NOMO-1 treated with dmso at 0.1 percent for 144 hours (cell line): ENCODE measurements at regions not wholly inside any gene's neighbourhood (a gene's known extent, or its start where the extent isn't known, plus 50 kb on each side); places are given as distances from the start of the nearest gene placed in this dataset.

Source experiments
- DNase-seq: peaks from one replicate; lab custom pipeline; 2025; ENCODE audit not compliant: unreplicated experiment; lab: John Stamatoyannopoulos, UW

DNA sequence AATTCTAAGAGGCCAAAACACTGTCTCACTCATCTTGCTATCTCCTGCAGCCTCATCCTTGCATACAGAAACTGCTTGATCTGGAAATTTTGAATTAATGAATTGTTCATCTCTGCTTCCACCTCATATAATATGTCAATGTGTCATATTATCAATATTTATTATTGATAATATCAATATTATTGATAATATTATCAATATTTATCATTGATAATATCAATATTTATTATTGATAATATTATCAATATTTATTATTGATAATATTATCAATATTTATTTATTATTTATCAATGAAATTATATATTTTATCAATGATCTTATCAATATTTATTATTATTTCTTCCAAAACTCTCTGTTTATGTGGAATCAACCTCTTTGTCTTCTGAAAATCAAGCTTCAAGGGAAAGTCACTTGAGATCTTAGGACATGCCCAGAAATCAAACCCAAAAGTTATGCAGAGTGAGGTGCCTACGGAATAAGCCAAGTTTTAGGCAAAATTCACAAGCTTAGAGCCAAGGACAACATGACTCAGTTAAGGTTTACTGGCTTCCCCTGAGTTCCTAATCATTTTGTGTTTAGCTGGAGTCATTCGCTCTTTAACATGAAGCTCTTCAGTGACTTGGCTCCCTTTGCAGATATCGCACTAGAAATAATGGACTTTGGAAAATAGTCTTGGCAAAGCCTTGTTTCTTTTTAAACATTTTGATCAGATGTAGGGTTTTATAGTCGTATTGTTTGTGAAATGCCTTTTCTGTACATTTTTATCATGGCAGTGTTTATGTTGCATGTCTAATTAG lies 297.1 kb upstream of the RARB start:
- DNase-seq = no peak

DNA sequence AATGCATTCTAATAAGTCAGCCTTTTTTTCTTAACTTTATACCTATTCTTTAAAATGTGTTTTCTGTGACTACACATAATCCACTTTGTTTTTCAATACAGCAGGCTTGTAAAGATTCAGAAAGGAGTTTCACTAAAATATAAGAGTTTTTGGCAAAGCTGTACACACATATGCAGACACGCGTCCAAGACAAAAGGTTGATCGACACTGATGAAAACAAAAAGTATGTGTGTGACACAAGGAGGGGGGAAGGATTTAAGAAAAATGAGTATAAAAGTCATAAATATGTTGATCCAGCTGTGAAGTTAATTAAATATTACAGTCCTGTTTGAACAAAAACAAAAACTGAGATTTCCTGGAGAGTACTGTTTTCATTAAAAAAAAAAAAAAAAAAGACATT lies 294.5 kb upstream of the RARB start:
- no peak for DNase-seq

- no peak for DNase-seq
Measured at GRCh38 chr3:25137606-25138005, 290.5 kb upstream of the RARB start.

- DNase-seq = no peak
Measured at GRCh38 chr3:25139267-25139666, 288.8 kb upstream of the RARB start.

DNA sequence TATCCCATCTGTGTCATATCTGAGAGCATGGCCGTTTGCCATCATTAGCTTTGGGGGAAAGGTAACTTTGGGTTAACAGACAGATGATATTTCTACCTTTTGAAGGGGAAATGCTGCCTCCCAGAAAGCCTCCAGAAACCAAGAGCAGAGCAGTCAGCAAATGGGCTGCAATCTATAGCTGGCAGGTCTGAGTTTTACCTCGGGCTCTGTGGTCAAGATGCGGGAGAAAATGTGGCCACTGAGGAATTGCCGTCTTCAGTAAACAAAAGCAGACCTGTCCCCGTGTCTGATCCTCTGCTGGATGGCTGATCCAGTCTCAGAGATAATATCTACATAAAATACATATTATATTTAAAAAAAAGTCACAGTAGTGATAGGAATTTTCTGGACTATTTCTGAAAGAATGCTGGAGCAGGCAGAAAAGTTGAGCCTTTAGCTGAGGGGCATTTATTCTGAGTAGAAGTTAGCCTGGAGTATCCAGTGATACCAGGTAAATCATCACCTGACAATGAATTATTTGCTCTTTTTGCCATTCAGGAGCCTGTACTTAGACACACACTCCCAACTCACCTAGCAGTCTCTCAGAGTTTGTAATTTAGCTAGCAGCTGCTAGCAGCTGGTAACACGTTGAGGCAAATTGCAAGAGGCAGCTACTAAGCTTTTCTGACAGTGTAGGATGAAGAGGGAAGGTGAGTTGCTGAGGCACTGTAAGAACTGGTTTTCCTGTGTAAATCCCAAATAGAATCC lies 285.3 kb upstream of the RARB start:
- DNase-seq = no peak

- DNase-seq = no peak
Measured at GRCh38 chr3:25143356-25144025, 284.6 kb upstream of the RARB start.

GRCh38 chr3:25144430-25144829 lies 283.6 kb upstream of the RARB start:
- DNase-seq = no peak

- no peak for DNase-seq
Measured at GRCh38 chr3:25145176-25145575, 282.9 kb upstream of the RARB start.

- no peak for DNase-seq
Measured at GRCh38 chr3:25150199-25150598, 277.9 kb upstream of the RARB start.

DNA sequence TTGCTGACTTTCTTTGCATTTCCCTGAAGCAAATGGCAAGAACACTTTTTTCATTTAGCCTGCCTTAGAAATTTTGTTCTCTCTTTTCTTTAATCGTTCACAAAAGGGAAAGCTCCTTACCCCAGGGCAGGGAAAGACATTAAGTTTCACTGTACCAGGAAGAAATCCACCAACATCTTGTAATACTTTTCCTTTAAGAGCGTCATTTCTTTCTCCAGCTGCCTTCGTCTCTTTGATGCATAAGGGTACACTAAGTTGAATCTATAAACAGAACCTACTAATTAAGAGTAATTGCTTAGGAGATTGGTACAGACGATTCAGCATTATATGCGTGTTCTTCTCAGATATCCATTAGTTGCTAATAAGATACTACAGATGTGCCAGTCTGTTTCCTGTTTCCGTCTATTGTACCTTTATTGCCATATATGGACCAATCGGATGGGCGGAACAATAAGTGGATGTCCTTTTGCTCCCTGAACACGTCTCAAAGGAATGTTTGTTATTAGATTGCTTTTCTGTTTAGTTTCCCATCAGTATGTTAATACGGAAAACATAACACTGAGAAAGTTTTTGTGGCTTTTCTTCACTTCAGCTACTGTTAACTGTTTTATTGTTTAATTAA lies 276.7 kb upstream of the RARB start:
- DNase-seq = no peak

GRCh38 chr3:25151903-25152295 lies 276.2 kb upstream of the RARB start:
- DNase-seq = no peak

DNA sequence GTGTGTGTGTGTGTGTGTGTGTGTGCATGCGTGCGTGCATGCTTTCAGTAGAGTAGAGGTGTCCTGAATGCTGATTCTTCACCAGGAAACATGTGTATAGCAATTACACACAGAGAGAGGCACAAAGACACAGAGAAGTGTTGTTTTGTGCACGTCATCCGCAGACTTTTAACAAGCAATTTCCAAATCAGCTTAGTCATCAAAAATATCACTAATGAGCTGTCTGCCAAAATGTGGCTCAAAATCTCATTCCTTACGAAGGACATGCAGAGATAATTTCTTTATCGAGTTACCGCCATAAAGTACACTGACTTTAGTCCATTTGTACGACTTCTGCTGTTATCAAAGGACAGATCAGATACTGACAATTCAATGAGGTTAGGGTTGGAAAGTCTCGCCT lies 274.9 kb upstream of the RARB start:
- no peak for DNase-seq

DNA sequence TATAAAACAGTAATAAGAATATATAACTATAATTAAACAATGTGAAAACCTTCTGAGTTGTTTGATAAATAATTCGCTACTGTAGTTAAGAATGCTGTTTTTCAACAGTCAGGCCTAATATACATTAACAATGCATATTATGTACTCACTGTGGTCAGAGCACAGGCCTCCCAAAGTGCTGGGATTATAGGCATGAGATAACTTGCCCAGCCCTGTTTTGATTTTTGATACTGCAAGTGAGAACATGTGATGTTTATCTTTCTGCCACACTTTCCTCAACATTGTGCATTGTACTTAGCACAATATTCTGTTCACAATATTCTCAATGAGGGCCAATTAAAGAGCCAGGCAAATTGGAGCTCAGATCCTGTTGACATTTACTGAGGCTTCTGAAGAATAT lies 274.5 kb upstream of the RARB start:
- no peak for DNase-seq

DNA sequence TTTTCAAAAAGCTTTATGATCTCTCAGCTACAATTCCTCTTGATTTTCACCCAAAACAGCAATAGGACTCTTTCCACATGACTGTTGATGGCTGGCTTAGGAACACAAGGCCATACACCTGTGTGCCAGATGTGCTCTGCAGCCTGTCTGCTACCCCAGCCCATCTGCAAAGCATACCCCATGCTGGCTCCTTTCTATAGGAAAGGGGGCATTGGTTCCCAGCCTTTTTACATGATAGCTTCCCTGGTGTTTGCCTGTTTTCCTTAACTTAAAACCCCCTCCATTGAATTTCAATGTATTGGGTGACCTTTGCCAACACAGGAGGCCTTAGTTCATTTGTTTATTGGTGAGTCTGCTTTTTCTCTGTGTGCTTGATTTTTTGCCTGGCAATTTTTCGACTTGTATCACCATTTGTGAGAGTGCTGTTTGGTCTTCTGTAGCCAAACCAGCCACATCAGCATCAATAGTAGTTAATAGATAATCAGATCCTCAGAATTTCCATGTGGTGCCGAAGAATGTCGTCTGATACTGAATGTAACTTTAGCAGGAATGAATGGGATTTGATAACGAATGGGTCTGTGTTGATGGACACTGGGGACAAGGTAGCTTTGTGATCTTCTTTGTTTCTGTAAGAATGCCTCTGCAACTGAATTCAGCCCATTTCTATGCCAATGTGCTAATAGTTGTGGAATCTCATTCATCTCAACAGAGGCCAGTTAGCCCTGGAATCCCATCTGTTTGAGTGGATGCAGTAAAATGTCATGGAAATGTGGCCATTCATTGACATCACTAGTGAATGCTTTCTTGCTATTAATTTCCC lies 272.2 kb upstream of the RARB start:
- no peak for DNase-seq

GRCh38 chr3:25156626-25157025 lies 271.4 kb upstream of the RARB start:
- no peak for DNase-seq

DNA sequence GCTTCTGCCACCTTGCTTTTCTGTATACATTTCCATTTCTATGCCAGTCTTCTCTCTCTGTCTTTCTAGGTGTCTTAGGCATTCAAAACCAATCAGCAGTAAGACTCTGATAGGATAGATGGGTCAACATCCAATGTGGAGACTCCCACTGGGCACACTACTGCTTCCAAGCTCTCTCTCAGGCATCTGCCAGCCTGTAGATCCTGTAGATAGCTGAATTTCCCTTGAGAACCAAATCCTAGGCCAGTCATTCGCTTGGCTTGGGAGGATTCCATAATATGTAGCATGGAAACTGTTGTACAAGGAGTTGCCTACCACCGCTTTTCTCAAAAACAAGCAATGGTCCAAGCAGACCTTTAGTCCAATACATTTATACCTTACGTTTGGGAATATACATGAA lies 262.8 kb upstream of the RARB start:
- no peak for DNase-seq

- DNase-seq = no peak
Measured at GRCh38 chr3:25166016-25166415, 262.0 kb upstream of the RARB start.

DNA sequence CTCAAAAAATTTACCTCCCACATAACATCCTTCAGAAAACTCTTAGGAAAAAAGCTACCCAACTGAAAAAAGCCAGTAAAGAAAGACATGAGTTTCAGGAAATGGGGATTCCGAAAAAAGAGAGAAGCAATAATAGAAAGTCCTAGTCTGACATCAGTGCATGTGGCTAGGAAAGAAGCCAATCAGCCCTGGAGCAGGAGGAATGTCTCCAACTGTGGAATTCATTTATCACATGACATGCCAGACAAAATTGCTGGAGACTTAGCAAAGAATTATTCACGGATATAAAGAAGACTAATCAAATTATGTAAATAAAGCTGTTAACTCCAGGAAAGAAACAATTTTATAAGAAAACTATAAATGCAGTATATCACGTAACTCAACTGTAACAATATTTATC lies 258.9 kb upstream of the RARB start:
- DNase-seq = no peak

DNA sequence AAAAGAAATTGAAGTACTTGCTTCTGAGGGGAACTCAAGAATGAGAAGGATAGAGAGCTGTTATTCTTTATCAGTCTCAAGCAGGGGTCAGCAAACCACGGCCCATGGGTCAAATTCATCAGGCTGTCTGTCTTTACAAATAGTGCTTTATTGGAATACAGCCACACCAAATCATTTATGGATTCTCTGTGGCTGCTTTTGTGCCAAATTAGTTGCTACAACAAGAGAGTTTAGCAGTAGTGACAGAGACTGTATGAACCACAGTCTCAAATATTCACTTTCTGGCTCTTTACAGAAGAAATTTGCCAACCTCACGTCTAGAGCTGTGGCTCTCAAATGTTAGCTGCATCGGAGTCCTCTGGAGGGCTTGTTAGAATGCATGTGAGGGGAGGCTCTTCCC lies 258.0 kb upstream of the RARB start:
- no peak for DNase-seq

DNA sequence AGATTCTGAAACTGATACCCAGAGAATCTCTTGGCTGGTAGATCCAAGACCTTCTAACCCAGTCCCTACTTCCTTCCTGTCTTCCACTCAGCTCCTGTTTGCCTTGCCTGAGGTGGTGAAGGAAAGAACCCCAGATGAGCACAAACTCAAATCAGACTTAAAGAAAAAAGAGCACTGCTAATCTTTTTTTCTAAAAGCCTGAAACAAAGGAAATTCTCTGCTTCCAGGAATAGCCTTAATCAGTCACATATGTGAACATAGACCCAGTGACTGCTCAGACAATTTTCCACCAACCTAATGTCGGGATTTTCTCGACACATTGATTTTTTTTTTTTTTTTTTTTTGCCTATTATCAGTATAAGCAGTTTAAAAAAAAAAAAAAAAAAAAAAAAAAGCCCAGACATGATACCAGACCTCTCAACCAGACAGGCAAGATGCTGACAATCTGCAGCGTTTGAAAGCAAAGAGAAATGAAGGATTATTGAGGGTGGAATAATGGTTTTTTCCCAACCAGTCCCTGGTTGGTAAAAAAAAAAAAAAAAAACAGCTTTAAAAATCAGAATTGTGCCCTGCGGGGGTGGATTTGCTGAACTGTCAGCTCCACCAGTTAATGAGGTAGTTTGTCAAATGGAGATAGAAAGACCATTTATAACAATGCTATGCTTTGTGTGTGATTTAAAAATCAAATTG lies 256.8 kb upstream of the RARB start:
- DNase-seq = no peak
